Endodermal cell (in vitro differentiated cells): ENCODE measurements at regions not wholly inside any gene's neighbourhood (a gene's known extent, or its start where the extent isn't known, plus 50 kb on each side); places are given as distances from the start of the nearest gene placed in this dataset.

ENCODE experiments used
- DNase-seq: peaks from one replicate; pipeline ENCODE4 v3.0.0-alpha.2; 2017
- H3K27ac ChIP-seq: 2 replicates; pipeline ENCODE4 v1.5.1; 2013; ENCODE audit warnings: mild to moderate bottlenecking, low read depth, low read length, moderate library complexity
- H3K27me3 ChIP-seq: 2 replicates; pipeline ENCODE4 v1.6.1; 2013; ENCODE audit warnings: mild to moderate bottlenecking, low read length, moderate library complexity; ENCODE audit not compliant: insufficient read depth, control insufficient read depth, poor library complexity, severe bottlenecking
- H3K36me3 ChIP-seq: 2 replicates; pipeline ENCODE4 v1.7.0; 2013; ENCODE audit warnings: mild to moderate bottlenecking, low read length, moderate library complexity; ENCODE audit not compliant: control insufficient read depth, insufficient read depth
- H3K4me1 ChIP-seq: one replicate; pipeline ENCODE4 v1.7.0; 2013; ENCODE audit warnings: low read length; ENCODE audit not compliant: control insufficient read depth, insufficient read depth
- H3K4me3 ChIP-seq: 2 replicates; pipeline ENCODE4 v1.5.1; 2013; ENCODE audit warnings: mild to moderate bottlenecking, low read length, moderate library complexity
- H3K9ac ChIP-seq: 2 replicates; pipeline ENCODE4 v1.6.1; 2013; ENCODE audit warnings: mild to moderate bottlenecking, low read length, moderate library complexity; ENCODE audit not compliant: poor library complexity, severe bottlenecking; ENCODE audit errors: extremely low read depth
- H3K9me3 ChIP-seq: 2 replicates; pipeline ENCODE4 v1.6.1; 2013; ENCODE audit warnings: mild to moderate bottlenecking, low read length, moderate library complexity; ENCODE audit not compliant: control insufficient read depth
- H3K27ac Mint-ChIP-seq: 2 replicates; pipeline ENCODE4 v1.8.0; 2020; ENCODE audit warnings: mixed read lengths
- H3K27me3 Mint-ChIP-seq: 2 replicates; pipeline ENCODE4 v1.8.0; 2021; ENCODE audit warnings: mild to moderate bottlenecking, mixed read lengths; ENCODE audit not compliant: insufficient read depth
- H3K36me3 Mint-ChIP-seq: 2 replicates; pipeline ENCODE4 v1.8.0; 2020; ENCODE audit warnings: low read depth, mixed read lengths
- H3K4me1 Mint-ChIP-seq: 2 replicates; pipeline ENCODE4 v1.8.0; 2020; ENCODE audit warnings: mixed read lengths
- H3K4me3 Mint-ChIP-seq: 2 replicates; pipeline ENCODE4 v1.8.0; 2020; ENCODE audit warnings: mild to moderate bottlenecking, moderate library complexity, mixed read lengths
- H3K9me3 Mint-ChIP-seq: 2 replicates; pipeline ENCODE4 v1.8.0; 2020; ENCODE audit warnings: mild to moderate bottlenecking, mixed read lengths
- WGBS, 2 experiments: methylation state at CpG; one replicate each; pipeline versions ENCODE4 v1.1.5 to v1.1.7; 2013; ENCODE audit warnings: missing lambda C conversion rate in 2 of 2, mixed read lengths in 1 of 2; ENCODE audit not compliant: insufficient coverage in 1 of 2, insufficient read length in 1 of 2; 5-methylcytosine and 5-hydroxymethylcytosine counted together
- TF ChIP-seq, protein P1 (sequence below): fragments of 200-600 bp; sonication (generic); conservative IDR thresholded peaks from 2 replicates; pipeline ENCODE4 v1.5.0; 2021; ENCODE audit warnings: antibody characterized with exemption, mild to moderate bottlenecking

DNA sequence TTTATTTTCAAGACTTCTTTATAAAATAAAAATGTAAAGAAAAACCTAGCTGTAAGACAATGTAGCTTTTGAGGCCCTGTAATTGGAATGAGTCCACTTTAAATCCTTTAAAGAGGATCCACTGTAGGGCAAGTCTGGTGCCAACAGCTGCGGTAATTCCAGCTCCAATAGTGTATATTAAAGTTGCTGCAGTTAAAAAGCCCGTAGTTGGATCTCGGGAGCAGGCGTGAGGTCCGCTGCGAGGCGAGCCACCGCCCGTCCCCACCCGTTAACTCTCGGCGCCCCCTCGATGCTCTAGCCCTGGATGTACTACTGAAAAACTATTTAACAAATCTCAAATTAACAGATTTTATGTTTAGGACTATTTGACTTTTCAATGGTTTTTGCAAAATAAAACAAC, 414.7 kb upstream of the SEMA3C start:
- Mint-ChIP-seq H3K4me3 (no peak overlapping the region), H3K36me3 (no peaks in the 10 kb centered on the region), H3K9me3 (peaks cover 2% of the 10 kb centered on the region), H3K27me3 (no peaks in the 10 kb centered on the region), H3K27ac (no peak overlapping the region), H3K4me1 (peaks cover 6% of the 10 kb centered on the region)
- peaks cover 4% of the 10 kb centered on the region for H3K4me1 ChIP-seq
- H3K9ac ChIP-seq, result no peak overlapping the region
- no peaks in the 10 kb centered on the region for H3K9me3 ChIP-seq
- no peak overlapping the region for H3K4me3 ChIP-seq
- TF ChIP-seq, protein P1, sequence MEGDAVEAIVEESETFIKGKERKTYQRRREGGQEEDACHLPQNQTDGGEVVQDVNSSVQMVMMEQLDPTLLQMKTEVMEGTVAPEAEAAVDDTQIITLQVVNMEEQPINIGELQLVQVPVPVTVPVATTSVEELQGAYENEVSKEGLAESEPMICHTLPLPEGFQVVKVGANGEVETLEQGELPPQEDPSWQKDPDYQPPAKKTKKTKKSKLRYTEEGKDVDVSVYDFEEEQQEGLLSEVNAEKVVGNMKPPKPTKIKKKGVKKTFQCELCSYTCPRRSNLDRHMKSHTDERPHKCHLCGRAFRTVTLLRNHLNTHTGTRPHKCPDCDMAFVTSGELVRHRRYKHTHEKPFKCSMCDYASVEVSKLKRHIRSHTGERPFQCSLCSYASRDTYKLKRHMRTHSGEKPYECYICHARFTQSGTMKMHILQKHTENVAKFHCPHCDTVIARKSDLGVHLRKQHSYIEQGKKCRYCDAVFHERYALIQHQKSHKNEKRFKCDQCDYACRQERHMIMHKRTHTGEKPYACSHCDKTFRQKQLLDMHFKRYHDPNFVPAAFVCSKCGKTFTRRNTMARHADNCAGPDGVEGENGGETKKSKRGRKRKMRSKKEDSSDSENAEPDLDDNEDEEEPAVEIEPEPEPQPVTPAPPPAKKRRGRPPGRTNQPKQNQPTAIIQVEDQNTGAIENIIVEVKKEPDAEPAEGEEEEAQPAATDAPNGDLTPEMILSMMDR, result no peak
- no peak for DNase-seq
- H3K36me3 ChIP-seq, result no peaks in the 10 kb centered on the region
- no peak overlapping the region for H3K27ac ChIP-seq
- 98 to 100% methylated on average over 2 to 13 of the region's 13 CpGs for WGBS, 2 experiments
- H3K27me3 ChIP-seq, result no peaks in the 10 kb centered on the region

GRCh38 chr7:81333004-81333403, 414.2 kb upstream of the SEMA3C start:
- Mint-ChIP-seq H3K4me3 (no peak overlapping the region), H3K27ac (no peak overlapping the region), H3K9me3 (peaks cover 2% of the 10 kb centered on the region), H3K27me3 (no peaks in the 10 kb centered on the region), H3K4me1 (peaks cover 6% of the 10 kb centered on the region), H3K36me3 (no peaks in the 10 kb centered on the region)
- H3K4me1 ChIP-seq, result peaks cover 4% of the 10 kb centered on the region
- 67% methylated on average over 1 of the region's 1 CpG; no CpG with 5 or more reads in 1 of the 2 experiments for WGBS, 2 experiments
- TF ChIP-seq, protein P1, result no peak
- no peak overlapping the region for H3K27ac ChIP-seq
- no peak overlapping the region for H3K9ac ChIP-seq
- no peak for DNase-seq
- H3K4me3 ChIP-seq, result no peak overlapping the region
- no peaks in the 10 kb centered on the region for H3K9me3 ChIP-seq
- H3K27me3 ChIP-seq, result no peaks in the 10 kb centered on the region
- no peaks in the 10 kb centered on the region for H3K36me3 ChIP-seq

GRCh38 chr7:81331061-81332018, 412.5 kb upstream of the SEMA3C start:
- Mint-ChIP-seq H3K4me1 (peaks cover 6% of the 10 kb centered on the region), H3K36me3 (no peaks in the 10 kb centered on the region), H3K27ac (no peak overlapping the region), H3K9me3 (no peaks in the 10 kb centered on the region), H3K27me3 (no peaks in the 10 kb centered on the region), H3K4me3 (no peak overlapping the region)
- TF ChIP-seq, protein P1, result no peak
- Histone ChIP-seq H3K27ac (no peak overlapping the region), H3K27me3 (no peaks in the 10 kb centered on the region), H3K36me3 (no peaks in the 10 kb centered on the region), H3K9ac (no peak overlapping the region), H3K4me1 (peaks cover 4% of the 10 kb centered on the region), H3K4me3 (no peak overlapping the region), H3K9me3 (peaks cover 2% of the 10 kb centered on the region)
- WGBS, 2 experiments, result 93 to 100% methylated on average over 1 of the region's 1 CpG
- no peak for DNase-seq
